Naive thymus-derived CD4-positive, alpha-beta T cell (primary cell): ENCODE measurements at regions not wholly inside any gene's neighbourhood (a gene's known extent, or its start where the extent isn't known, plus 50 kb on each side); places are given as distances from the start of the nearest gene placed in this dataset.

ENCODE experiments used
- ATAC-seq: fragments of 150-1000 bp; cut with Tn5 transposase; 2 replicates; pipeline ENCODE4 v1.10.0; 2021; ENCODE audit warnings: mild to moderate bottlenecking, moderate library complexity
- CTCF ChIA-PET: fragments of 350-600 bp; sonication (Branson Sonifier 250); formaldehyde crosslinking; loops from one replicate; lab custom pipeline; 2021; ENCODE audit warnings: antibody characterized with exemption; lab: Charles Lee
- POLR2A ChIA-PET: fragments of 350-600 bp; sonication (Branson Sonifier 250); formaldehyde crosslinking; loops from one replicate; lab custom pipeline; 2021; ENCODE audit warnings: antibody characterized with exemption, inconsistent platforms; lab: Charles Lee
- DNase-seq, 9 donors: peaks; one replicate each; pipeline versions ENCODE4 v3.0.0 to v3.0.0-alpha.2; 2020 to 2022; ENCODE audit warnings: mixed read lengths in 1 of 9
- H3K27ac ChIP-seq: one replicate; pipeline ENCODE4 v1.7.0; 2013; ENCODE audit warnings: mild to moderate bottlenecking, low read depth, low read length, moderate library complexity
- H3K27me3 ChIP-seq, 2 donors: one replicate each; pipeline ENCODE4 v1.7.0; 2013; ENCODE audit warnings: low read length in 2 of 2, mild to moderate bottlenecking in 2 of 2, moderate library complexity in 2 of 2; ENCODE audit not compliant: control insufficient read depth in 2 of 2, insufficient read depth in 2 of 2
- H3K36me3 ChIP-seq, 3 experiments: 1 replicate in 2 of 3; 2 replicates in 1 of 3; pipeline ENCODE4 v1.7.0; 2013; ENCODE audit warnings: low read length in 3 of 3, mild to moderate bottlenecking in 3 of 3, moderate library complexity in 1 of 3; ENCODE audit not compliant: insufficient read depth in 3 of 3, control insufficient read depth in 2 of 3
- H3K4me1 ChIP-seq, 2 donors: one replicate each; pipeline ENCODE4 v1.7.0; 2013; ENCODE audit warnings: low read length in 2 of 2, mild to moderate bottlenecking in 2 of 2, moderate library complexity in 1 of 2; ENCODE audit not compliant: control insufficient read depth in 2 of 2, insufficient read depth in 2 of 2
- H3K4me3 ChIP-seq: 2 replicates; pipeline ENCODE4 v1.7.0; 2013; ENCODE audit warnings: mild to moderate bottlenecking, low read length
- H3K9me3 ChIP-seq, 3 experiments: 1 replicate in 2 of 3; 2 replicates in 1 of 3; pipeline ENCODE4 v1.7.0; 2013; ENCODE audit warnings: low read length in 3 of 3; ENCODE audit not compliant: control insufficient read depth in 2 of 3
- H3K27ac Mint-ChIP-seq, 9 donors: one replicate each; pipeline ENCODE4 v1.8.0; 2020 to 2022; ENCODE audit warnings: mixed read lengths in 9 of 9, mild to moderate bottlenecking in 8 of 9, moderate library complexity in 5 of 9, inconsistent platforms in 2 of 9
- H3K27me3 Mint-ChIP-seq, 5 donors: one replicate each; pipeline ENCODE4 v1.8.0; 2021 to 2022; ENCODE audit warnings: mixed read lengths in 5 of 5, mild to moderate bottlenecking in 1 of 5
- H3K36me3 Mint-ChIP-seq, 5 donors: one replicate each; pipeline ENCODE4 v1.8.0; 2020 to 2022; ENCODE audit warnings: mixed read lengths in 5 of 5, mild to moderate bottlenecking in 3 of 5, inconsistent platforms in 1 of 5
- H3K4me1 Mint-ChIP-seq, 7 donors: one replicate each; pipeline ENCODE4 v1.8.0; 2020 to 2022; ENCODE audit warnings: mixed read lengths in 7 of 7, mild to moderate bottlenecking in 3 of 7, inconsistent platforms in 1 of 7
- H3K4me3 Mint-ChIP-seq, 10 donors: one replicate each; pipeline ENCODE4 v1.8.0; 2020 to 2022; ENCODE audit warnings: mild to moderate bottlenecking in 10 of 10, mixed read lengths in 10 of 10, moderate library complexity in 6 of 10, inconsistent platforms in 2 of 10
- H3K9me3 Mint-ChIP-seq, 11 donors: one replicate each; pipeline ENCODE4 v1.8.0; 2020 to 2022; ENCODE audit warnings: mixed read lengths in 11 of 11, mild to moderate bottlenecking in 4 of 11, inconsistent platforms in 1 of 11, moderate library complexity in 1 of 11
- intact Hi-C, 2 donors: fragments of 100-400 bp; cut with micrococcal nuclease; formaldehyde crosslinking; loops; one replicate each; pipeline ENCODE4 v1.15.1; 2023

DNA sequence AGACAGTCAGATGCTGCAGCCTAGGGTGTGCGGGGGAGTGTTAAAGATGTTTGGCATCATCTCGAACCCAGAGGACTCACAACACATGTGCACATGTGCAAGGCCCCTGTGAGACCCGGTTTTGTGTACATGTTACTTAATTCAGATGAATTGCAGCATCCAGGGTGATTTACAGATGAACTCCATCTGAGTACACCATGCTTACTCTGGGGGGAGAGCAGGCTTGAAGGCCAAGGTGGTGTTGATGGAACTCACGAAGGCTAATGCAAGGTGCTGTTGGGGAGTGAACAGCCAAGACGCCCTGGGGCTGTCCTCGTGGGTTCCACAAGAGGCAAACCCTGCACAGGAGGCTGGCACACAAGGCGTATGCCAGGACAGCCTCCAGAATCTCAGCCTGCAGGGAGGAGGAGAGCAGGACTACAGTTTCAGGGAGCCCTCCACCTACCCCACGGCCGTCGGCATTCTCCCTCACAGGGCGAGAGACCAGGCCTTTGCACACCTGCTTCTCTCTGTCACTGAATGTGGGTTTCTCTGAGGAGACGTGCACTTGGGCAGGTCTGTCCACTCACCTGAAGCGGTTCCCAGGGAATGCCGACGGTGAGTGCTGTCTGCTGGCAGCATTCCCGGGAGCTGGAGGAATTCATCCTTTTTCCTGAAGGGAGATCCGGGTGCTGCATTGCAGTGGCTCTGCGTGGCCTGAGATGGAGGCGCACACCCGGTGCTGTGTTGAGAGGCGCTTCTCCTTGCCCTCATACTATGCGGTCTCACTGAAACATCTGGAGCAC is 178.5 kb upstream of the RNF32 start:
- peaks cover 9 to 26% (median 15%) of the 10 kb centered on the region in 5 donors for H3K27me3 Mint-ChIP-seq

DNA sequence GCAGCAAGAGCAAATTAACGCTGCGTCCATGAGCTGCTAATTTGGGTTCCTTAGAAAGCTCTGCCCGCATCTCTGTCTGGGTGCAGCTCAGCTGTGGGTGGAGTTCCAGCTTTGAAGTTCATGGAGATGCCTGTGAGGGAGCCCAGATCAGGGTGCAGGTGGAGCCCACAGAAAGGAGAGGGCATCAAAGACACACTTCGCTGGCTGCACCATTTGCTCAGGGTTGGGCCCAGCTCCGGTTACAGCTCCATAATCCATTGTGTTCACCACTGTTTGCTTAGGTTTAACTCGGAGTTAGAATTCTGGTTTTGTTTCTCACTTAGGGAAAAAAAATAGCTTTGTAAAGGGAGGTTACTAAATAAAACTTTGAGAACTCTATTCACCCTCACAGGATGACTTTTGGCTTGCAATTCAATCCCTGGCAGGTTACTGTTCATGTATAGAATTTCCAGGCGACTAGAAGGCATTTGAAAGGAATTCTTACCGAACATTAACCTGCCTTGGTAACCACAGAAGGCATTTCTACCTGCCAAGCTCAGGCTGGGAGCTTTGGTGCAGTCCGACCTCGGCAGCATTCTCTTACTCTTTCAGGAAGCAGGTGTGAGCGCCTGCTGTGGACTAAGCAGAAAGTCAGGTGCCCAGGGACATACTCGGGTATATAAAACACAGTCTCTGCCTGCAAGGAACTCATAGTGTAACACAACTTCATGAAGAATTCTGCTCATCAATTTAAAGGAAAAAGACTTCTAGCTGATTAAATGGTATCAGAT is 179.5 kb upstream of the RNF32 start:
- H3K27ac ChIP-seq: no peak overlapping the region
- intact Hi-C loops: no loop called here
- H3K9me3 ChIP-seq: no peaks in the 10 kb centered on the region
- H3K27me3 Mint-ChIP-seq: peaks cover 7 to 31% (median 14%) of the 10 kb centered on the region in 5 donors
- no peaks in the 10 kb centered on the region for H3K36me3 ChIP-seq
- H3K36me3 Mint-ChIP-seq: no peaks in the 10 kb centered on the region
- no peaks in the 10 kb centered on the region for H3K27me3 ChIP-seq
- ChIA-PET CTCF (no interaction called here), POLR2A (no interaction called here)
- no peak overlapping the region for H3K4me3 ChIP-seq
- ATAC-seq (no peak), DNase-seq (no peak)
- H3K4me1 Mint-ChIP-seq: peaks cover 0 to 2% (median 0%) of the 10 kb centered on the region in 7 donors
- no peak overlapping the region for H3K27ac Mint-ChIP-seq
- H3K4me1 ChIP-seq: no peaks in the 10 kb centered on the region
- peaks cover 0 to 3% (median 0%) of the 10 kb centered on the region in 11 donors for H3K9me3 Mint-ChIP-seq
- H3K4me3 Mint-ChIP-seq: no peak overlapping the region

More for the DNA sequence above, 178.5 kb upstream of the RNF32 start:
- intact Hi-C loops: no loop called here
- Mint-ChIP-seq H3K4me3 (no peak overlapping the region), H3K27ac (no peak overlapping the region), H3K36me3 (no peaks in the 10 kb centered on the region), H3K4me1 (peaks cover 0 to 2% (median 0%) of the 10 kb centered on the region in 7 donors), H3K9me3 (peaks cover 0 to 3% (median 0%) of the 10 kb centered on the region in 11 donors)
- ATAC-seq (no peak), DNase-seq (no peak)
- Histone ChIP-seq H3K9me3 (no peaks in the 10 kb centered on the region), H3K4me3 (no peak overlapping the region), H3K27ac (no peak overlapping the region), H3K27me3 (no peaks in the 10 kb centered on the region), H3K4me1 (no peaks in the 10 kb centered on the region), H3K36me3 (no peaks in the 10 kb centered on the region)
- ChIA-PET POLR2A (no interaction called here), CTCF (no interaction called here)

DNA sequence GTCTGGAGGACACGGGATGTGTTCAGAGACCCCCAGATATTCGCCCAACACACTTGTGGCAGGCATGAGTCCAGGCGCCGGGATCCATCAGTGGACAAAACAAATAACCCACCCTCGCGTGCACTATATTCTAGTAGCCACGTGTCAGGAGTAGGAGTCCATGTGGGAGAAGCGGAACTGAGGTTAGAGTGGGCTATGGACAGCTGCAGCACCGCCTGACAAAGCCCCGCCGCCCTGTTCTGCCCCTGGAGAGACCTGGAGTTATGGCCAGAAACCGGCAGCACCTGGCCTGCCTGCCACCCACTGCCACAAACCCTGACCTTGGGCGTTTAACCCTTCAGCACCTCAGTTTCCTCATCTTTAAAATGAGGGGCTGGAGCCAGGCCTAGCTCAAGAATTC is 181.0 kb upstream of the RNF32 start:
- ChIA-PET CTCF (no interaction called here), POLR2A (no interaction called here)
- Mint-ChIP-seq H3K27ac (no peak overlapping the region), H3K4me1 (peaks cover 0 to 2% (median 0%) of the 10 kb centered on the region in 7 donors), H3K9me3 (peaks cover 0 to 3% (median 0%) of the 10 kb centered on the region in 11 donors), H3K4me3 (no peak overlapping the region), H3K27me3 (peaks cover 7 to 35% (median 17%) of the 10 kb centered on the region in 5 donors), H3K36me3 (no peaks in the 10 kb centered on the region)
- ATAC-seq (no peak), DNase-seq (no peak)
- intact Hi-C loops: no loop called here
- H3K4me1 ChIP-seq: no peaks in the 10 kb centered on the region
- no peaks in the 10 kb centered on the region for H3K36me3 ChIP-seq
- no peaks in the 10 kb centered on the region for H3K9me3 ChIP-seq
- no peak overlapping the region for H3K4me3 ChIP-seq
- no peaks in the 10 kb centered on the region for H3K27me3 ChIP-seq
- no peak overlapping the region for H3K27ac ChIP-seq

DNA sequence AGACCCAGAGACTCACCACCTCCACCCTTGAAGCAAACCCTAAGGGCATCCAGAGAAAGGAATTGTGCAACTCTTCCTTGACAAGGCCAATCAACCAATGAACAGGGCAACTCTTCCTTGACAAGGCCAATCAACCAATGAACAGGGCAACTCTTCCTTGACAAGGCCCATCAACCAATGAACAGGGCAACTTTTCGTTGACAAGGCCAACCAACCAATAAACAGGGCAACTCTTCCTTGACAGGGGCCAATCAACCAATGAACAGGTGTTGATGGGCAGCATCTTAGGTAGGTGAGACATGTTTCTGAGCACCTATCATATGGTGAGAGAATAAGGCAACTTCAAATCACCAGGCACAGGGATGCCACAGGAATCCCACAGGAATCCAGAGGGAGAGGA is 181.5 kb upstream of the RNF32 start:
- H3K27me3 Mint-ChIP-seq: peaks cover 7 to 30% (median 17%) of the 10 kb centered on the region in 5 donors
- Histone ChIP-seq H3K9me3 (no peaks in the 10 kb centered on the region), H3K27ac (no peak overlapping the region), H3K36me3 (no peaks in the 10 kb centered on the region), H3K4me3 (no peak overlapping the region), H3K27me3 (no peaks in the 10 kb centered on the region), H3K4me1 (no peaks in the 10 kb centered on the region)
- peaks cover 0 to 2% (median 0%) of the 10 kb centered on the region in 7 donors for H3K4me1 Mint-ChIP-seq
- peaks cover 0 to 3% (median 0%) of the 10 kb centered on the region in 11 donors for H3K9me3 Mint-ChIP-seq
- no peak for DNase-seq
- no peaks in the 10 kb centered on the region for H3K36me3 Mint-ChIP-seq
- POLR2A ChIA-PET: no interaction called here
- CTCF ChIA-PET: no interaction called here
- intact Hi-C loops: no loop called here
- H3K4me3 Mint-ChIP-seq: no peak overlapping the region
- ATAC-seq: no peak
- H3K27ac Mint-ChIP-seq: no peak overlapping the region

DNA sequence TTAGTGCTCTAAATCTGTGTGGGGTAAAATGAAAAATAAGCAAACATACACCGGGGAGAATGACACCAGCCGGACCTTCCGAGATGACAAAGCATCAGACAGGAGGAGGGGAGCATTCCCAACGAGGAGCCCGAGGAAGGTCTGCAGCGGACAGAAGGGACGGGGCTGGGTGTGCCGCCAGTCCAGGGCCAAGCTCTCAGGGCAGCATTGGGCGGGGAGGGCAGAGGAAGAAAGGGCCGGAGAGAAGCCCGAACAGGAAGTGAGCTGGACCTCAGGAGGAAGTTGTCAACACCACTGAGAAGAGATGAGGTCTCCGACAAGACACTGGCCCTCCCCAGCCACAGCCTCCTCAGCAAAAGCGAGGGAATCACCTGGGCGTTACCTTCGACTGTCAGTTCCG is 182.6 kb upstream of the RNF32 start:
- no peak overlapping the region for H3K27ac Mint-ChIP-seq
- Histone ChIP-seq H3K36me3 (no peaks in the 10 kb centered on the region), H3K4me1 (no peaks in the 10 kb centered on the region), H3K4me3 (no peak overlapping the region), H3K27me3 (no peaks in the 10 kb centered on the region), H3K27ac (no peak overlapping the region), H3K9me3 (no peaks in the 10 kb centered on the region)
- no peak overlapping the region for H3K4me3 Mint-ChIP-seq
- DNase-seq: no peak
- H3K27me3 Mint-ChIP-seq: peaks cover 7 to 24% (median 14%) of the 10 kb centered on the region in 5 donors
- peaks cover 0 to 2% (median 0%) of the 10 kb centered on the region in 7 donors for H3K4me1 Mint-ChIP-seq
- H3K9me3 Mint-ChIP-seq: peaks cover 0 to 3% (median 0%) of the 10 kb centered on the region in 11 donors
- no peak for ATAC-seq
- ChIA-PET POLR2A (no interaction called here), CTCF (no interaction called here)
- intact Hi-C loops: no loop called here
- H3K36me3 Mint-ChIP-seq: no peaks in the 10 kb centered on the region

DNA sequence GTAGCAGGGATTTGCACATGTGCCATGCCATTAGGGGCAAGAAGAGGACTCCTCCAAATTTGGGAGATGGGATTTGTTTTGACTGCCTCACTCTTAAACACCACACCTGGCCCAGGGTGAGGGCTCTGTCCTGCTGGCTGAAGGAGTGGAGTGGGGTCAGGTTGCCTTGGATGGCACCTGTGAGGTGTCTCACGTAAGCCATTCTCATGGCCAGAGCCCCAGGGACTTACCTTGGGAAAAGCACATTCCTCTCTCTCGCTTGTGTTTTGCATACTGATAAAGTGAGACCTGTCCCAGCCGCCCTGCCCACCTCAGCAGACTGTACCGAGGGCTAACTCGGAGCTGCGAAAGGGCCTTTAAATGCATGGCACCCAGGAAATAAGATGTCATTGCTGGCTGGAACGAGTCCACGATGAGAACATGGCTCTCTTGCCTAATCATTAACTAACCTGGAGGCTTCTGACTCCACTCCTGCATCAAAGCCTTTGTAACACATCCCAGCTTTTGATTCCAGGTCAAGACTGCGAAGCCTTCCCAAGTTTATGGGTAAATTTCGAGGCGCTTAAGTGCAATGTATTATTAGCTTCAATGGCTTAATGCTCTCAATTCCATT is 184.0 kb upstream of the RNF32 start:
- intact Hi-C loops: no loop called here
- ChIA-PET CTCF (no interaction called here), POLR2A (no interaction called here)
- peaks cover 0 to 2% (median 0%) of the 10 kb centered on the region in 7 donors for H3K4me1 Mint-ChIP-seq
- Histone ChIP-seq H3K9me3 (no peaks in the 10 kb centered on the region), H3K27me3 (no peaks in the 10 kb centered on the region), H3K4me1 (no peaks in the 10 kb centered on the region), H3K36me3 (no peaks in the 10 kb centered on the region), H3K4me3 (no peak overlapping the region), H3K27ac (no peak overlapping the region)
- DNase-seq (no peak), ATAC-seq (no peak)
- no peak overlapping the region for H3K27ac Mint-ChIP-seq
- no peaks in the 10 kb centered on the region for H3K36me3 Mint-ChIP-seq
- peaks cover 0 to 3% (median 0%) of the 10 kb centered on the region in 11 donors for H3K9me3 Mint-ChIP-seq
- H3K27me3 Mint-ChIP-seq: peaks cover 9 to 31% (median 21%) of the 10 kb centered on the region in 5 donors
- H3K4me3 Mint-ChIP-seq: no peak overlapping the region
